CMK (cell line): ENCODE measurements at regions not wholly inside any gene's neighbourhood (a gene's known extent, or its start where the extent isn't known, plus 50 kb on each side); places are given as distances from the start of the nearest gene placed in this dataset.

ENCODE experiments used
- DNase-seq: peaks from one replicate; pipeline ENCODE4 v3.0.0-alpha.2; 2010; ENCODE audit warnings: low read depth

DNA sequence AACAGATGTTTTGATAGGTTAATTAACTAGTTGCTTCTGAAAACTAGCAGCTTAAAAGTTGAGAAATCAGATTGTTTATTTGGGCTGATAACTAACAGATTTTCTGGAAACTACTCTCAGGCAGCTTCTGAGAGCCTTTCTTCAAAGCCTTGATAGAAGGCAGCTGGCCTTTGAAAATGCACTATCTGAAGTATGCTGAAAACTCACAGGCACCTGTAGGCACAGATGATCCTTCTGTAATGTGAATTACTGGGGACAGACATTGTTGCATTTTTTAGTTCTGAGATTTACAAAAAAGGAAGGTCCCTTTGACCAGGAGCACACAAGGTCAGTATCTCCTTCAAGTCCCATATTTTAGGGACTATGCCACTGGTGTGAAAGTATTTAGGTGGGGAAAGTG is 460.8 kb upstream of the CNTN5 start:
- DNase-seq, result no peak

DNA sequence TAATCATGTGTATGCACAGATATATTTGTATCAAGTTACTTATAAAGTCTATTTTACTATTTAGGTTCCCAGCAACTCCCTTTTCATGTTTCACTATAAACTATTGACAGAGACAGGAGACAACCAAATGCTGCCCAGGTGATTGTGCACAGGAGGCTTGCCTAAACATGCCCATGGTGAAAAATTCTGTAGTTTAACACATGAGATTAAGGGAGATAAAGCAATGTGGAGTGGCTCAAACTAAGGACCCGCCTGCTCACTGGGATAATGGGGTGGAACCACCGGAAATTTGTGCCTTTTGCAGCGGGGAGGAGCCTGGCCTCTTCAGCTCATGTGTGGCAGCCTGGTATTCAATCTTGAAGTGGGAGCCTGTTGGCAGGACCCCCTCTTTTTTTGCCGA is 459.5 kb upstream of the CNTN5 start:
- DNase-seq, result no peak

DNA sequence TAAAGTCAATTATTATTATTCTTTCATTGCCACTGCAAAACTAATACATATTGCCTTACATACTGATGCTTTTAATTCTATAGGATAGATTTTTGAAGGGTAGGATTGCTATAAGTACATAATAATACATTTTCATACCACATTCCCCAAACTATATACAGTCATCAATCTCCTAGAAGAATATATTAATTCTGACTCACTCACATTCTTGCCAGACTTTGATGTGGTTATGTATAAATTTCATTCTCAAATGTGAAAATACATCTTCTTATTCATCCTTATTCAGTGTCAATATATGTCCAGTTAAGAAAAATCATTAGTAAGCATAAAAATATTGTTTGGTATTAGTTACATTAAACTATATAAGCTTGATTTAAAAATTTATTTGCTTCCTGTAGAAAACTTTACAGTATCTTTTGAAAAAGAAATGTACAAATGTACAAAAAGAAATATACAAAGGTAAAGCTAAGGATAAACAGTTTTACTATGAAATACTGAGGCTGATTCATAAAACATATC is 458.8 kb upstream of the CNTN5 start:
- no peak for DNase-seq

DNA sequence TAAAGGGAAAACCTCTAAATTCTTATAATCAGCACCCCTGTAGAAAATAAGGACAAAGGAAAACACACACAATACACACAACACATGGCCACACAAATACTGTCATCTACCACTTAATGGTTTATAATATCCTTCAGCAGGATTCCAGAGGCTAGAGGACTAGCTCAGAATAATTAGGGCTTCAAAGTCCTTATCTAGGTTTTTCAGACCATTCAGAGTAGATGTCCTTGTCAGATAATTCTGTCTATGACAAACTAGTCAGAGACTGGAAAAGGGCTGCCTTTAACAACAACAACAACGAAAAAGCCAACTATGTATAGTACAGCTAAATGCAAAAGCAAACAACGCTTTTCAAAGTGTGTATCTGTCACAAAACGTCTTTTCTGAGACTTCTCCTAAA is 456.5 kb upstream of the CNTN5 start:
- no peak for DNase-seq

DNA sequence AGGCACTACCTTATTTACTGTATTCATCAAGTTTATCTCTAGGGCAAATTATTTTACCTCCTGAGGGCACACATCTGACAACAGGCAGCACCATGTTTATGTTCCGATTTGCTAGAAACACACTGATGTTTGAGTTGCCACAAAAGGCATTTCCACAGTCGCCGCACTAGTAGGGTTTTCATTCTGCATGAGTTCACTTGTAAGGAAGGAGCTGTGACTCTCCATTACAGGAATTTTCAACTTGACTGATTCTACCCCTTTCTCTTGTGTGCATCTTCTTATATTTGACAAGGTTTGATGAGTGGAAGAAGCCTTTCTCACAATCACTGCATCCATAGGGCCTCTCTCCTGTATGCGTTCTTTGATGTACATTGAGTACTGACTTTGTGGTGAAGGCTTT is 455.9 kb upstream of the CNTN5 start:
- DNase-seq, result no peak

DNA sequence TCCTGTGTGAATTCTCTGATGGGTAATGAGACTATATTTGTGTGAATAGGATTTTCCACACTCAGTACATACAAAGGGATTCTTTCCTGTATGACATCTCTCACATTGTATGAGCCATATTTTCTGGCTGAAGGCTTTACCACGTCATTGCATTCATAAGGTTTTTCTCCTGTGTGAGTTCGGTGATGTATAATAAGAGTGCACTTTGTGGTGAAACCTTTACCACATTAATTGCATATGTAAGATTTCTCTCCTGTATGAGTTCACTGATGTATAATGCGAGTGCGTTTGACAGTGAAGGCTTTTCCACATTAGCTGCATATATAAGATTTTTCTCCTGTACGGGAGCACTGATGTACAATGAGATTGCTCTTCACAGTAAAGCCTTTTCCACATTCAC is 455.4 kb upstream of the CNTN5 start:
- DNase-seq, result no peak

DNA sequence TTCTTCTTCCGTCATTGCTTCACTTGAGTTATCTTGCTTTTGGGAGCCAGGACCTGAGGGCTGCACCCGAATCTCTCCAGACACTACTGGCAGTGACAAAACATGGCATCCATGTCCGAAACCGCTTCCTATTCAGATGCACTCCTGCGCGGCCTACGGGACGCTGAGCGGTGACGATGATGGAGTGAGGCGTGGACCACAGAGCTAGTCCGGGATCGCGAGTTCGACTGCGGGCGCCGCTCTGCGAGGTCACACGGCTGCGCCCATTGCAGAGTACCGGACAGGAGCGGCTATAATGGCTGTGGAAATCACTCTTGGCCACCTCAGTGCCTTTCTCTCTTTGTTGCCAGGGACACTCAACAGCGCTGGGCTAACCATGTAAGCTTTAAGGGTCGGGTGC is 453.8 kb upstream of the CNTN5 start:
- DNase-seq, result no peak

DNA sequence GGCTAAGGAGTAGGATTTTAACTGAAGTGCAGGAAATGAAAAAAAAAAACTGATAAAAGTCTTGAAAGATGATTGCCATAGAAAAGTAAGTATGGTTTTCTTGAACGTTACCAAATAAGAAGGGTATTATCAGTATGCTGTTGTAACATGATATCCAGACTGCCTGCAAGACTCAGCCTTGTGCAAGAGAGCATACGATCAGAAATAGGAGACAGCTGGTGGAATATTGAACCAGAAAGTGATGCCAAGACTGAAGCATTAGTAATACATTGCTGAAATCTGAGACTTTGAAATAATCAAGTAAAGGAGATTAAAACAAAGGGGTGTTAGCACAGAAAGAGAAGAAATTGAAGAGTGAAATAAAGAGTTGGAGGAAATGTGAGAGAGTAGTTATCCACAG is 452.7 kb upstream of the CNTN5 start:
- no peak for DNase-seq

DNA sequence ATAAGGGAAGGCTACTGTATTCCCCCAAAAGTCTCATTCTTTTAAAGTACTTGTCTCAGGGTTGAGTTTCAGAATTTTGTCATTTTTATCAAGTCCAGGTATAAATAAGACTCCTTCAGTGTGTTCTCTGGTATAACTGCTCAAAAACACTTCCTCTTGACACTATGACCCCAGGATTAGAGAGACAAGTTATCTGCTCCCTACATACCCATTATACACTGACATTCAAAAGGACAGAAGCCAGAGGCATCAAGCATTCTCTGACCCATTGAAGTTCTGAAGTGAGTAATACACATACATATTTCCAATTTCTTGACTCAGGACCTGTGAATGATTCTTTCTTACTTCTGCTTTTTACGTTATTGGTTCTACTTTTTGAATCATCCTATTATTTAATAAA is 447.8 kb upstream of the CNTN5 start:
- DNase-seq, result no peak

DNA sequence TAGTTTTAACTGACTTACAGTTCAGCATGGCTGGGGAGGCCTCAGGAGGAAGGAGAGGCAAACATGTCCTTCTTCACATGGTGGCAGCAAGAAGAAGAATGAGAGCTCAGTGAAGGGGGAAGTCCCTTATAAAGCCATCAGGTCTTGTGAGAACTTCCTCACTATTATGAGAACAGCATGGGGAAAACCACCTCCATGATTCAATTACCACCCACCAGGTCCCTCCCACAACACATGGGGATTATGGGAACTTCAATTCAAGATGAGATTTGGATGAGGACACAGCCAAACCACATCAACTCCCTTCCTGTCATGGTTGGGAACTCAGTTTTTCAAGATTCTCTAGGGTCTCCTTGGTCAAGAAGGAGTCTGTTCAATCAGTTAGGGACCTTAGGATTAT is 432.9 kb upstream of the CNTN5 start:
- DNase-seq, result peak; percentile 55

DNA sequence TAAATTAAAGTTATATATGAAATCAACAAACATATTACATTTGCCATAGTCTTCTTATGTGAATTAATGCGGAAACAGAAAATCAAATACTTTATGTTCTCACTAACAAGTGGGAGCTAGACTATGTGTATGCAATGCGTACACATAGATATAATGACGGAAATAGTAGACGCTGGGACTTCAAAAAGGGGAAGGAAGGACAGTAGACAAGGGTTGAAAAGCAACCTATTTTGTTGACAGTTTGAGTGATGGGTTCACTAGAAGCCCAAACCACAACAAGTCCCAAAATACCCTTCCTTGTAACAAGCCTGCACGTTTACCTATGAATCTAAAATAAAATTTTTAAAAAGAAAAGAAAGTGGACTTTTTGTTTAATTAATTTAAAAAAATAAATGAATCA is 430.8 kb upstream of the CNTN5 start:
- DNase-seq, result peak; percentile 26

DNA sequence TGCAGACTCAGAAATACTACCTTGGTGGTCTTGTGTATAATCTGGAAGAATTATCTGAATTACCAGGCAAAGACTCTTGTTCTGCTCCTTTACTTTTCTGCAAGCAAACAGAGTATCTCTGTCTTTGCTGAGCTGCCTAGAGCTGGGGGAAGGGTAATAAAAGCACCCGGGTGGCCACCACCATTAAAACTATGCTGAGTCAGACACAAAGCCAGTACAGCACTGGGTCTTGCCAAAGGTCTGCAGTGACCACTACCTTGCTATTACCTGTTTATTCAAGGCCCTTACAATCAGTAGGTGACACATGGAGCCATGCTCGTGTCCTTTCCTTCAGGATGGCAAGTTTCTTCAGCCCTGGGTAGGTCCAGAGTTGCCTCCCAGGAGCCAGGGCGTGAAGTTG is 420.6 kb upstream of the CNTN5 start:
- DNase-seq, result no peak

DNA sequence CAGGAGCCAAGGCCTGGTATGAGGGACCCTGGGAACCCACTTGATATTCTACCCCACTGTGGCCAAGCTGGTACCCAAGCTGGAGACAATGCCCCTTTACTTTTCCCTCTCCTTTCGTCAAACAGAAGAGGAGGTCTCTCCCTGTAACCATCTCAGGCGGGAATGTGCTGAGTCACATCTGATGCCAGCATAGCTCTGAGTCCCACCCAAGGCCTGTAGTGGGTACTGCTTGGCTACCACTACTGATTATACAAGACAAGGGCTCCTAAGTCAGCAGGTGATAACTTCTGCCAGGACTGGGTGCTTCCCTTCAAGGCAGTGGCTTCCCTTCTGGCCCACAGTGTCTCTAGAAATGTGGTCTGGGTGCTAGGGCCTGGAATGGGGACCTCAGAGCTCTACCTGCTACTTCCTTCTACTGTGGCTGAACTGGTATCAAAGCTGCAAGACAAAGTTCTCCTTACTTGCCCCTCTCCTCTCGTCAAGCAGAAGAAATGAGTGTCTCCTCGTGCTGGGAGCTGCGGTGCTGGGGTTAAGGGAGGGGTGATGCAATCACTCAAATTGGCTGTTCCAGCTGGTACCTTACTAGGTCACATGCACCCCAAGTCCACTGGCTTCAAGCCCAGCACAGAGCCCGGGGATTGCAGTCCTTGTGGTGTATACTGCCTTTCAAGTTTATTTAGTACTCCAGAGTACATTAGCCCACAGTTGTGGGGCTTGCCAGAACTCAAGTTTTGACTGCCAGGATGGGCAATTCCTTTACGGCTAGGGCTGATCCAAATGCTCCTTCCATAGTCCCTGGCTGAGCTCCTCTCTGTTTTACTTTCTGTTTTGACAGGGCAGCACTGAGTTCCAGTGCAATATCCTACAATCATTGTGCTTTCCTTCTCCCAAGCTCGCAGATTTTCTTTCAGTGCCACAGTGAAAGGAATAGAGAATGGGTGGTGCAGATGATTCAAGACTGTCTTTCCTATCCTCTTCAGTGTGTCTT is 419.7 kb upstream of the CNTN5 start:
- DNase-seq, result peak; percentile 18

DNA sequence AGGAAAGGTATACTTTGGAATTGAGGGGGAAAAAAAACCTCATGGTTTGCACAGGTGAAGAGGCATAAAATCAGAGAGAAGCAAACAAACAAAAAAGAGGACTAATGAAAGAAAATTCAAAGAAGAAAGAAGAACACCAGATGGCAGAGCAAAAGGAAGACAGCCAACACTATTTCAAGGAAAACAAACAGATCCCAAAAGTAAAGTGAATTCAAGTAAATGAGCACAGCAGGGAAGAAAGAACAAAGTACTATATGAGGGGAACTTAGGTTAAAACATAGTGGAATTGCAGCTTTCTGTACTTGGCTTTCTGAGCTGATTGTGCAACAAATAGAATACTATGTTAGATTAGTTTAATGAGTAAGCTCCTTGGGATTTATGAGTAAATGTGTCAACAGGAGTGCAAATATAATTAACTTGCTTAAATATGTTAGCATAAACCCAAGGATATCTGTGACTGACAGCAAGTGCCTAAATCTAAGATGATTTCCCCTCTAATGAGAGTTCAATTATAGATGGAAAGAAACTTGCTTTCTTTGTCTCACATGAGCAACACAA is 404.6 kb upstream of the CNTN5 start:
- no peak for DNase-seq

DNA sequence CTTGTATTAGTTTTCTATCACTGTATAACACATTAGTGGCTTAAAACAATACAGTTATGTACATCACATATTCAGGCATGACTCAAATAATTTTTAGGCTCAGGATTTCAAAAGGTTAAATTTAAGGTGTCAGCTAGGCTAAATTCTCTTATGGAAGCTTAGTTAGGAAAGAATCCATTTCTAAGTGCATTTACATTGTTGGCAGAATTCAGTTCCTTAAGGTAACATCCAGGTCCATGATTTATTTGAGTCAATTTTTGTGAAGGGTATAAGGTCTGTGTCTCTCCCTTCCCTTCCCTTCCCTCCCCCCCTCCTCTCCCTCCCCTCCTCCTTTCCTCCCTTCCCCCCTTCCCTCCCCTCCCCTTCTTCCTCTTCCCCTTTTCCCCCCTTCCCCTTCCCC is 399.0 kb upstream of the CNTN5 start:
- no peak for DNase-seq

DNA sequence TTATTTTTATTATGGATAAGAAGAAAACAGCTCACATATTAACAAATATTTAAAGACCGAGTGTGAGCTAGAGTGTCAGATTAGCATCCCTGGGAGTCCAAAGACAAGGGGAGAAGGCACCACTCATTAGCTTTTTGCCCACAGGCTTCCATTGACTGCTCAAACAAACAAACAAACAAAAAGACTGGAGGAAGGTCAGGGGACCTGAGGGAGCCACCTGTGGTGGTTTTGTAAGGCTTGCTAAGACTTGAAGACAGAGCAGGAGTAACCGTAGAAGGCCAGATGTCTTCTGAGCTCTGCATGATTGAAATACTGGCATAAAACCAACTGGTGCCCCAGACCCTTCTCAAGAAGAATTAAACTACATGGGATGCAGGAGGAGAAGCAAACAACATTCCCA is 395.2 kb upstream of the CNTN5 start:
- DNase-seq, result no peak

DNA sequence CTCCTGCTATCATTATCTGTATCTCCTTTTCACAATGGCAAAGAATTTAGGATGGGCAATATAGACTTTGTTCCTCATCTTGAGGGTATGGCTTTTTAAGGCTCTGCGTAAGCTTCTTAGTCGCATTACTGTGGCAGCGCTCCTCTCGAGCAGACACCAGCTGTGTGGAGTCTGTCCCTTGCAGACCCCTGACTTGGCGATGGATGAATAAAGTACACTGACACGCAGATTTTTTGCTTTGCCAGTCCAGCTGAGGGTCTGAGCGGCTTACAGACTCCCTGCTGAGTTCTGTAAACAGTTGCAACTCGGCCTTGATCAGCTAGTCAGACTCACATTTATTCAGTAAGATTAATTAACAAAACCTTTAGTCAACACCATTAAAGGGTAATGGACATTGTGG is 390.0 kb upstream of the CNTN5 start:
- no peak for DNase-seq

DNA sequence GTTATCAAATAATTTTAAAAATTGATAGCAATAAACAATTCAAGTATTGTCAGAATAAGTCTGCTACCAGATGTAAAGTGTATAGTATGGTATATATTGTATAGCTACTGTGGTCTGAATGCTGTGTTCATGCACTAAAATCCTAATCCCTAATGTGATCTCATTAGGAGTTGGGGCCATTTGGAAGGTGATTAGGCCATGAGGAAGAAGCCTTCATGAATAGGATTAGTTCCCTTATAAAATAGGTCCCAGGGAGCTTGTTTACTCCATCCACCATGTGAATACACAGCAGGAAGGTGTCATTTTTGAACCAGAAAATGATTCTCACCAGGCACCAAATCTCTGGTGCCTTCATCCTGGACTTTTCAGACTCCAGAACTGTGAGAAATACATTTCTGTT is 363.0 kb upstream of the CNTN5 start:
- no peak for DNase-seq

DNA sequence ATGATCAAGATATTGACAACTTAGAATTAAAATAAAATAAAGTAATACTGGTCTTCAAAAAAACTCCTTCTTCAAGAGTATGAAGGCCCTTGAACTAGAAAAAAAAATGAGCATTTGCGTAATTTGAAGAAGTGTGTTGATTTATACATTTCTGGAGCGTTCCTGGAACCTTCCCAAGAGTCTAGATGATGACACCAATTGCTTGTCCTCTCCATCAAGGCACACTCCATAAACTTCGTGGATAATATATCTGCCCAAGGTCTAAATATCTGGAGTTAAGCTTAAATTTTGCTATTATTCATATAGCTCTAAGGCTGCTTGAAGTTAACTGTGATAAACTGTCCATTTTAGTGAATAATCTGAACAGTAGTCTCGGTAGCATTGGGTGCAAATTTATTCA is 361.3 kb upstream of the CNTN5 start:
- DNase-seq, result no peak

DNA sequence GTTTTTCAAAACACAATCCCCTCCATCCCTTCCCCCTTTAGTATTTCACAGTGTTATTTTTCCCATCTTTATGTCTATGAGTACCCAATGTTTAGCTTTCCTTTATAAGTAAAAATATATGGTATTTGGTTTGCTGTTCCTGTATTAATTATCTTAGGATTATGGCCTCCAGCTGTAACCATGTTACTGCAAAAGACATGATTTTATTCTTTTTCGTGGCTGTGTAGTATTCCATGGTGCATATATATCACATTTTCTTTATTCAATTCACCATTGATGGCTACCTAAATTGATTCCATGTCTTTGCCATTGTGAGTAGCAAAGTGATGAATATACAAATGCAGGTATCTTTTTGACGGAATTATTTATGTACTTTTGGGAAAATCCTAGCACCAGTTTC is 346.4 kb upstream of the CNTN5 start:
- no peak for DNase-seq

DNA sequence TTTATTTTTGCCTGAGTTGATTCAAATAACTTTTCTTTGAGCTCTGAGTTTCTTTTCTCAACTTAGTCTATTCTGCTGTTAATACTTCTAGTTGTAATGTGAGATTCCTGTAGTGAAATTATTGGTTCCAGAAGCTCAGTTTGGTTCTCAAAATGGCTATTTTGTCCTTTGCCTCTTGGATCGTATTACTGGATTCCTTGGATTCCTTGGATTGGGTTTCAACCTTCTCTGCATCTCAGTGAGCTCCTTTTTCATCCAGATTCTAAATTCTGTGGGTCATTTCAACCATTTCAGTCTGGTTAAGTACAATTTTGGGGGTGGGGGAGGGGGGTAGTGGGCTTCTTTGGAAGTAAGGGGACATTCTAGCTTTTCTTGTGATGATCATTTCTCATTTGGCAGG is 341.1 kb upstream of the CNTN5 start:
- DNase-seq, result no peak

DNA sequence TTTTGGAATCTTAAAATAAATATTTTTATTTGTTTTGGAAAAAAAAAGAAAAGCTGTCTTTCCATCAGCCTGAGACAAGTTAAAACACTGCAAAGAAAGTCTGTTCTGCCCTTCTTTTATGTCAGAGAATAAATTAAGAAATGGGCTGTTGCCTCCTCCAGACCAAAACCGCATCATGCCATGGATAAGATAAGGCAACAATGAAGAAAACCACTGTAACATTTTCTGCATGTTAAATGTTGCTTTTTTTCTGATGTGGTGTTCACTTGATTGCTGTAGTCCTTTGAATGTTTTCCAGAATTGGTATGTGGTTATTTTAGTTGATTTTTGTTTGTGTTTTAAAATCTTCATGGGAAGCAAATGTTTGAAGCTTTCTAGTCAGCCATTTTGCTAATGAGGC is 319.2 kb upstream of the CNTN5 start:
- DNase-seq, result no peak

DNA sequence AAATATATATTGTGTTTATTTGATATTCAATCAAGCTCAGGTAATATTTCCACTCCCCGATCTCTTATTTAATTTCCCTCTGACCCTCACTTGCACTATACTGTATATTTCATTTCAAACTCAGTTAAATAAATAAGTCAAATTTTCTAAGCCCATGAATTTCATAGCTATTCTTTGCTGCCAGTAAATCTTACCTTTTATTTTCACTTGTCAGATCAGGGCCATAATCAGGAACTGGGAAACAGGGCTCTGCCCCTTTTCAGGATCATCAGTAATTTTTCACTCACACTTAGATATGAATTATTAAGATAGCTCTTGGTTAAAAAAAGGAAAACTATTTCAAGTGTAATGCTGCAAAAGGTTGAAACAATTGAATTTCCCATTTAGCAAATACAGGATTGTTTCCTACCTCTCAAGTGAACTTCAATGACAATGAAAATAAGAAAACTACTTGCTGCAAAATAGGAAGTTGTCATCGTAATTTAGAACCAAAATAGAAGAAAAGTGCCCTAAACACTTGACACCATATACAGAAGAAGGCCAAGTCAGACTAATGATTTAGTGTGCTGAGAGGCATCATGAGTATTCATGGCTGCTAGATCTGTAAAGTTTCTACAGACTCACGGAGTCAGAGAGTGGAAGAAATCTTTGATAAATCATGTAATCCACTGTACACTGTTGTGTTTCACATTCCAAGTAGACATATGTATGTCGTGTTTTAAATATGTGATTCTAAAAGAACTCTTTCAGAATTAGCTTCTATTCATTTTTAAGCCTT is 316.8 kb upstream of the CNTN5 start:
- DNase-seq, result no peak
